H1 (cell line): ENCODE measurements at regions not wholly inside any gene's neighbourhood (a gene's known extent, or its start where the extent isn't known, plus 50 kb on each side); places are given as distances from the start of the nearest gene placed in this dataset.

Experiments used
- ASH2L ChIP-seq: fragments of 200-600, 300-600 bp; sonication (generic); IDR thresholded peaks from one replicate; pipeline ENCODE4 v1.7.1; 2017; ENCODE audit warnings: low read length
- BRCA1 ChIP-seq: IDR thresholded peaks from 2 replicates; pipeline ENCODE4 v1.6.1; 2012; ENCODE audit warnings: low read depth, low read length, improper control_type of control experiment
- CEBPB ChIP-seq: IDR thresholded peaks from 2 replicates; pipeline ENCODE4 v1.6.1; 2012; ENCODE audit warnings: low read depth, low read length
- CTBP2 ChIP-seq: IDR thresholded peaks from 2 replicates; pipeline ENCODE4 v1.7.0; 2011; ENCODE audit warnings: borderline replicate concordance, mild to moderate bottlenecking, moderate library complexity, mixed read lengths, low read length; ENCODE audit not compliant: insufficient read depth, insufficient read length
- FOSL1 ChIP-seq: IDR thresholded peaks from 2 replicates; pipeline ENCODE4 v1.6.1; 2011; ENCODE audit warnings: mild to moderate bottlenecking, low read depth, low read length, moderate library complexity; ENCODE audit not compliant: insufficient read depth
- GTF2F1 ChIP-seq: IDR thresholded peaks from 2 replicates; pipeline ENCODE4 v1.6.1; 2012; ENCODE audit warnings: low read depth, low read length, improper control_type of control experiment, borderline replicate concordance
- HDAC6 ChIP-seq: IDR thresholded peaks from one replicate; pipeline ENCODE4 v1.7.1; 2012; ENCODE audit warnings: low read depth, mild to moderate bottlenecking, inconsistent platforms, low read length, moderate library complexity
- KDM4A ChIP-seq: IDR thresholded peaks from one replicate; pipeline ENCODE4 v1.7.1; 2012; ENCODE audit warnings: low read depth, mild to moderate bottlenecking, moderate library complexity, low read length, inconsistent platforms; ENCODE audit not compliant: severe bottlenecking
- NRF1 ChIP-seq: IDR thresholded peaks from 2 replicates; pipeline ENCODE4 v1.6.1; 2011; ENCODE audit warnings: mild to moderate bottlenecking, low read depth, low read length, improper control_type of control experiment
- PHF8 ChIP-seq: fragments of 200-600 bp; sonication (generic); conservative IDR thresholded peaks from 2 replicates; pipeline ENCODE4 v1.7.1; 2012; ENCODE audit warnings: low read depth, mild to moderate bottlenecking, inconsistent platforms, low read length, moderate library complexity
- POLR2A ChIP-seq, 2 experiments: IDR thresholded peaks; 1 replicate in 1 of 2; 2 replicates in 1 of 2; pipeline ENCODE4 v1.6.1; 2011; ENCODE audit warnings: low read depth in 2 of 2, low read length in 2 of 2, mild to moderate bottlenecking in 2 of 2; ENCODE audit errors: control extremely low read depth in 1 of 2
- POLR2AphosphoS5 ChIP-seq: IDR thresholded peaks from 2 replicates; pipeline ENCODE4 v1.6.1; 2011; ENCODE audit warnings: low read depth, low read length
- POU5F1 ChIP-seq: IDR thresholded peaks from 2 replicates; pipeline ENCODE4 v1.6.1; 2011; ENCODE audit warnings: low read depth, mild to moderate bottlenecking, low read length, moderate library complexity
- RAD21 ChIP-seq, 2 experiments: IDR thresholded peaks in 1 of 2; conservative IDR thresholded peaks in 1 of 2; 2 replicates each; pipeline ENCODE4 v1.6.1; 2011; ENCODE audit warnings: low read depth in 2 of 2, low read length in 2 of 2, improper control_type of control experiment in 1 of 2, inconsistent platforms in 1 of 2, mild to moderate bottlenecking in 1 of 2, moderate library complexity in 1 of 2
- RBBP5 ChIP-seq: IDR thresholded peaks from 2 replicates; pipeline ENCODE4 v1.7.1; 2012; ENCODE audit warnings: low read depth, mild to moderate bottlenecking, inconsistent platforms, low read length, moderate library complexity, borderline replicate concordance
- RFX5 ChIP-seq: IDR thresholded peaks from 2 replicates; pipeline ENCODE4 v1.6.1; 2011; ENCODE audit warnings: low read depth, low read length, improper control_type of control experiment, borderline replicate concordance
- RXRA ChIP-seq: IDR thresholded peaks from 2 replicates; pipeline ENCODE4 v1.6.1; 2011; ENCODE audit warnings: low read depth, mild to moderate bottlenecking, low read length, moderate library complexity; ENCODE audit not compliant: insufficient read depth
- SIN3A ChIP-seq, 2 experiments: IDR thresholded peaks in 1 of 2; conservative IDR thresholded peaks in 1 of 2; 2 replicates each; pipeline ENCODE4 v1.6.1; 2011 to 2012; ENCODE audit warnings: low read length in 2 of 2, improper control_type of control experiment in 1 of 2, low read depth in 1 of 2, mild to moderate bottlenecking in 1 of 2
- SIX5 ChIP-seq: IDR thresholded peaks from 2 replicates; pipeline ENCODE4 v1.6.1; 2011; ENCODE audit warnings: mild to moderate bottlenecking, low read depth, low read length
- SP4 ChIP-seq: IDR thresholded peaks from 2 replicates; pipeline ENCODE4 v1.6.1; 2012; ENCODE audit warnings: low read length, inconsistent platforms
- TCF12 ChIP-seq: IDR thresholded peaks from 2 replicates; pipeline ENCODE4 v1.6.1; 2011; ENCODE audit warnings: low read depth, mild to moderate bottlenecking, low read length
- TEAD4 ChIP-seq: IDR thresholded peaks from 2 replicates; pipeline ENCODE4 v1.6.1; 2012; ENCODE audit warnings: low read depth, low read length, inconsistent platforms, mixed read lengths
- ZNF274 ChIP-seq: IDR thresholded peaks from 2 replicates; pipeline ENCODE4 v1.7.0; 2012; ENCODE audit warnings: low read length, borderline replicate concordance; ENCODE audit errors: extremely low read depth
- TF ChIP-seq, protein P1 (sequence below): IDR thresholded peaks from 2 replicates; pipeline ENCODE4 v1.6.1; 2012; ENCODE audit warnings: inconsistent platforms

DNA sequence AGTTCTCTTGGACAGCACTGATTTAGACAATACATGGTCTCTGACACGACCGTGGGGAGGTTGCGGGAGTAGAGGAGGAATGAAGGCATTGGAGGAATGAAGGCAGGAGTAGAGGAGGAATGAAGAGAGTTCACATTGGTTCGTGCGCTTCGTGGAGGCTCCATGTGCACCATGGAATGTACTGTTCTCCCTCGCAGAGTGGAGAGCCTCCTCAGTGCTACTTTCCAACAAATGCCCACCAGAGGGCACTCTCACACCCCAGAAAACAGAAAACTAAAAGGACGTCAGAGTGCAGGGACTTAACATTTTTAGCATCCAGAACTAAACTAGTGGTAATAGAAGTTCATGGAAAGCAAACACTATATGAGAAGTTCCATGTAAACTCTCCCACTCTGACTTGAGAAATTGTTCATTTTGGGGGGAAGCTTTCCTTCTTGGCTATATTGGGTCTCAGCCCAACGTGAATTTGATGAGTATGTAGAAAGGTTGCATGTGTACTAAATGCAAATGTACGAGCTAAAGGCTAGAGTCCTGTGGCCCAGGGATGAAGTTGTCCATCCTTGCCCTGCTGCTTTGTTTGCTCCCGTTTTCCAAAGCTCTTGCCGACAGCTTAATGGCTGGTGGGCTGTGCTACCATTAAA is 211.6 kb downstream of the LMX1A start (continued):
- no peak for TF ChIP-seq HDAC6
- TF ChIP-seq KDM4A: no peak
- no peak for TF ChIP-seq SIX5
- no peak for TF ChIP-seq NRF1
- peak; percentile 81 to 89 for TF ChIP-seq RAD21 (IDR thresholded peaks at IDR 0.05 in 1 of 2, conservative IDR thresholded peaks at IDR 0.05 in 1 of 2; ENCODE audit: low read depth in 2 of 2, low read length in 2 of 2)
- no peak for TF ChIP-seq POLR2A (IDR thresholded peaks at IDR 0.05; ENCODE audit: control extremely low read depth in 1 of 2, low read depth in 2 of 2, low read length in 2 of 2)
- no peak for TF ChIP-seq GTF2F1
- TF ChIP-seq POLR2AphosphoS5: no peak
- no peak for TF ChIP-seq POU5F1
- TF ChIP-seq CEBPB: no peak
- TF ChIP-seq SP4: no peak
- TF ChIP-seq BRCA1: no peak
- TF ChIP-seq RBBP5: no peak
- TF ChIP-seq TEAD4: peak; percentile 85
- TF ChIP-seq PHF8: no peak
- TF ChIP-seq ASH2L: no peak
- TF ChIP-seq SIN3A (conservative IDR thresholded peaks at IDR 0.05 in 1 of 2, IDR thresholded peaks at IDR 0.05 in 1 of 2; ENCODE audit: low read depth in 1 of 2, low read length in 2 of 2): no peak
- no peak for TF ChIP-seq FOSL1
- no peak for TF ChIP-seq ZNF274
- TF ChIP-seq TCF12: no peak
- TF ChIP-seq CTBP2: no peak
- TF ChIP-seq, protein P1, sequence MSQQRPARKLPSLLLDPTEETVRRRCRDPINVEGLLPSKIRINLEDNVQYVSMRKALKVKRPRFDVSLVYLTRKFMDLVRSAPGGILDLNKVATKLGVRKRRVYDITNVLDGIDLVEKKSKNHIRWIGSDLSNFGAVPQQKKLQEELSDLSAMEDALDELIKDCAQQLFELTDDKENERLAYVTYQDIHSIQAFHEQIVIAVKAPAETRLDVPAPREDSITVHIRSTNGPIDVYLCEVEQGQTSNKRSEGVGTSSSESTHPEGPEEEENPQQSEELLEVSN: peak; percentile 97
- no peak for TF ChIP-seq RXRA
- no peak for TF ChIP-seq RFX5
